Aorta (tissue), 5 donors: ENCODE measurements at regions not wholly inside any gene's neighbourhood (a gene's known extent, or its start where the extent isn't known, plus 50 kb on each side); places are given as distances from the start of the nearest gene placed in this dataset.

ENCODE experiments used
- ATAC-seq: fragments of 200-7000 bp; cut with Tn5 transposase; one replicate; pipeline ENCODE4 v1.9.1; 2022; ENCODE audit warnings: moderate library complexity; ENCODE audit not compliant: low FRiP score
- DNase-seq, 2 donors: peaks; one replicate each; pipeline ENCODE4 v3.0.0-alpha.2; 2020
- H3K27ac ChIP-seq, 2 donors: one replicate each; pipeline ENCODE4 v1.5.1; 2013; ENCODE audit warnings: low read length in 2 of 2, mild to moderate bottlenecking in 2 of 2, moderate library complexity in 2 of 2, control low read depth in 1 of 2, inconsistent platforms in 1 of 2, low read depth in 1 of 2
- H3K27me3 ChIP-seq, 2 donors: one replicate each; pipeline ENCODE4 v1.6.1; 2013; ENCODE audit warnings: control low read depth in 1 of 2, low read length in 1 of 2, mild to moderate bottlenecking in 1 of 2, moderate library complexity in 1 of 2; ENCODE audit not compliant: insufficient read depth in 2 of 2, control insufficient read depth in 1 of 2
- H3K36me3 ChIP-seq, 2 donors: one replicate each; pipeline ENCODE4 v1.6.1; 2013; ENCODE audit warnings: control low read depth in 1 of 2, low read length in 1 of 2, mild to moderate bottlenecking in 1 of 2; ENCODE audit not compliant: insufficient read depth in 2 of 2, control insufficient read depth in 1 of 2
- H3K4me1 ChIP-seq, 2 donors: one replicate each; pipeline ENCODE4 v1.6.1; 2013; ENCODE audit warnings: low read length in 2 of 2, control low read depth in 1 of 2, mild to moderate bottlenecking in 1 of 2, moderate library complexity in 1 of 2; ENCODE audit not compliant: insufficient read depth in 2 of 2, control insufficient read depth in 1 of 2
- H3K4me3 ChIP-seq, 2 donors: one replicate each; pipeline ENCODE4 v1.5.1; 2013; ENCODE audit warnings: low read length in 2 of 2, control low read depth in 1 of 2, mild to moderate bottlenecking in 1 of 2
- H3K9me3 ChIP-seq: one replicate; pipeline ENCODE4 v1.6.1; 2013; ENCODE audit warnings: mild to moderate bottlenecking, low read length; ENCODE audit not compliant: control insufficient read depth
- WGBS, 2 donors: extraction: QIAGEN DNeasy Blood & Tissue Kit; methylation state at CpG; one replicate each; pipeline ENCODE4 v1.1.7; 2013; 5-methylcytosine and 5-hydroxymethylcytosine counted together
- intact Hi-C, 2 donors: fragments of 100-400 bp; cut with DNase I; formaldehyde crosslinking; loops; one replicate each; pipeline versions ENCODE4 v1.14.2 to v1.15.0; 2022
- donor health status: healthy with polysubstance abuse.
- donor health status: Bipolar disorder and iron deficiency.
- donor health status: DM: no; HTN: no; CAD: no.
- donor health status: DM: no; HTN: no; CAD: no.
- donor health status: DM: yes; HTN: yes; CAD: no.

GRCh38 chr3:194995334-194995733, 275.6 kb downstream of the XXYLT1 start:
- Histone ChIP-seq H3K27me3 (no peaks in the 10 kb centered on the region), H3K4me3 (no peak overlapping the region), H3K27ac (no peak overlapping the region), H3K4me1 (no peaks in the 10 kb centered on the region), H3K36me3 (no peaks in the 10 kb centered on the region), H3K9me3 (no peaks in the 10 kb centered on the region)
- DNase-seq (no peak), ATAC-seq (no peak)
- intact Hi-C loops: no loop called here
- WGBS, 2 donors: 91 to 96% methylated on average over 7 of the region's 7 CpGs

GRCh38 chr3:194995922-194996321, 275.0 kb downstream of the XXYLT1 start:
- H3K36me3 ChIP-seq: no peaks in the 10 kb centered on the region
- no peaks in the 10 kb centered on the region for H3K27me3 ChIP-seq
- no peaks in the 10 kb centered on the region for H3K4me1 ChIP-seq
- DNase-seq: no peak
- intact Hi-C loops: no loop called here
- ATAC-seq: no peak
- no peak overlapping the region for H3K27ac ChIP-seq
- H3K9me3 ChIP-seq: no peaks in the 10 kb centered on the region
- 68 to 73% methylated on average over 12 of the region's 12 CpGs for WGBS, 2 donors
- no peak overlapping the region for H3K4me3 ChIP-seq

- no peak overlapping the region for H3K4me3 ChIP-seq
- no peak for DNase-seq
- no peaks in the 10 kb centered on the region for H3K27me3 ChIP-seq
- intact Hi-C loops: no loop called here
- ATAC-seq: no peak
- 88 to 96% methylated on average over 9 of the region's 9 CpGs for WGBS, 2 donors
- no peaks in the 10 kb centered on the region for H3K4me1 ChIP-seq
- H3K9me3 ChIP-seq: no peaks in the 10 kb centered on the region
- H3K36me3 ChIP-seq: no peaks in the 10 kb centered on the region
- no peak overlapping the region for H3K27ac ChIP-seq
Observed at GRCh38 chr3:194996746-194997145, 274.2 kb downstream of the XXYLT1 start.

- Histone ChIP-seq H3K27ac (no peak overlapping the region), H3K9me3 (no peaks in the 10 kb centered on the region), H3K27me3 (no peaks in the 10 kb centered on the region), H3K4me3 (no peak overlapping the region), H3K36me3 (no peaks in the 10 kb centered on the region), H3K4me1 (no peaks in the 10 kb centered on the region)
- ATAC-seq (no peak), DNase-seq (no peak)
- WGBS, 2 donors: 91 to 93% methylated on average over 6 of the region's 6 CpGs
- intact Hi-C loops: no loop called here
Observed at GRCh38 chr3:194998417-194998816, 272.5 kb downstream of the XXYLT1 start.

- no peak for DNase-seq
- H3K27ac ChIP-seq: no peak overlapping the region
- H3K4me1 ChIP-seq: no peaks in the 10 kb centered on the region
- no peak overlapping the region for H3K4me3 ChIP-seq
- WGBS, 2 donors: 87 to 89% methylated on average over 5 of the region's 5 CpGs
- intact Hi-C loops: no loop called here
- H3K27me3 ChIP-seq: no peaks in the 10 kb centered on the region
- no peaks in the 10 kb centered on the region for H3K36me3 ChIP-seq
- no peaks in the 10 kb centered on the region for H3K9me3 ChIP-seq
- no peak for ATAC-seq
Observed at GRCh38 chr3:194998948-194999347, 272.0 kb downstream of the XXYLT1 start.

GRCh38 chr3:194999491-194999890, 271.5 kb downstream of the XXYLT1 start:
- intact Hi-C loops: no loop called here
- DNase-seq (no peak), ATAC-seq (no peak)
- H3K27ac ChIP-seq: no peak overlapping the region
- no peaks in the 10 kb centered on the region for H3K9me3 ChIP-seq
- H3K4me3 ChIP-seq: no peak overlapping the region
- 89 to 94% methylated on average over 6 of the region's 6 CpGs for WGBS, 2 donors
- H3K4me1 ChIP-seq: no peaks in the 10 kb centered on the region
- no peaks in the 10 kb centered on the region for H3K27me3 ChIP-seq
- no peaks in the 10 kb centered on the region for H3K36me3 ChIP-seq

- intact Hi-C loops: no loop called here
- H3K27me3 ChIP-seq: no peaks in the 10 kb centered on the region
- no peaks in the 10 kb centered on the region for H3K9me3 ChIP-seq
- no peaks in the 10 kb centered on the region for H3K36me3 ChIP-seq
- H3K4me3 ChIP-seq: no peak overlapping the region
- no peak overlapping the region for H3K27ac ChIP-seq
- ATAC-seq: no peak
- H3K4me1 ChIP-seq: no peaks in the 10 kb centered on the region
- DNase-seq: no peak
- WGBS, 2 donors: 90 to 93% methylated on average over 6 of the region's 6 CpGs
Observed at GRCh38 chr3:195001261-195001660, 269.7 kb downstream of the XXYLT1 start.

- H3K9me3 ChIP-seq: no peaks in the 10 kb centered on the region
- H3K36me3 ChIP-seq: no peaks in the 10 kb centered on the region
- ATAC-seq: no peak
- WGBS, 2 donors: 49 to 58% methylated on average over 9 of the region's 9 CpGs
- no peak for DNase-seq
- H3K27ac ChIP-seq: no peak overlapping the region
- H3K4me3 ChIP-seq: no peak overlapping the region
- no peaks in the 10 kb centered on the region for H3K4me1 ChIP-seq
- intact Hi-C loops: no loop called here
- no peaks in the 10 kb centered on the region for H3K27me3 ChIP-seq
Observed at GRCh38 chr3:195001961-195002861, 268.7 kb downstream of the XXYLT1 start.
